HepG2 (cell line): ENCODE measurements at regions not wholly inside any gene's neighbourhood (a gene's known extent, or its start where the extent isn't known, plus 50 kb on each side); places are given as distances from the start of the nearest gene placed in this dataset.

Experiments used
- ATAC-seq: fragments of 200-7000 bp; cut with Tn5 transposase; 3 replicates; pipeline ENCODE4 v1.9.1; 2020; ENCODE audit warnings: mild to moderate bottlenecking, moderate library complexity
- BruUV-seq: library from RNA; stranded (reverse); fragments of 400-500 nt; replicated peaks from 2 replicates; lab custom pipeline; 2021; lab: Mats Ljungman, UMichigan
- CTCF ChIA-PET: fragments of 300-600 bp; formaldehyde crosslinking; extraction: SDS; loops from one replicate; lab custom pipeline; 2021; ENCODE audit warnings: low total read pairs, inconsistent platforms, low intra/inter-chr PET ratio; lab: Yijun Ruan, JAX
- POLR2A ChIA-PET: fragments of 350-600 bp; sonication (Branson Sonifier 250); formaldehyde crosslinking; loops from one replicate; lab custom pipeline; 2020; ENCODE audit warnings: antibody characterized with exemption, inconsistent platforms; lab: Yijun Ruan, JAX
- DNase-seq: peaks from one replicate; pipeline ENCODE4 v3.0.0-alpha.2; 2015; ENCODE audit warnings: low spot score
- FAIRE-seq: peaks from 3 replicates; lab custom pipeline; 2011; peaks lifted over from hg19 to GRCh38; lab: Jason Lieb, UNC
- H2AFZ ChIP-seq: one replicate; pipeline ENCODE4 v1.6.1; 2011; ENCODE audit warnings: low read length, inconsistent platforms
- H3K27ac ChIP-seq: fragments of 300-600 bp; 3 replicates; pipeline ENCODE4 v1.8.0; 2011; ENCODE audit warnings: mixed run types, mild to moderate bottlenecking, mixed read lengths, low read length, inconsistent platforms; ENCODE audit not compliant: insufficient read depth; ENCODE audit errors: extremely low read length
- H3K27me3 ChIP-seq, 2 experiments: fragments of 200-600 bp in 1 of 2; 2 replicates in 1 of 2; 3 replicates in 1 of 2; pipeline versions ENCODE4 v1.6.0 to v1.8.0; 2011; ENCODE audit warnings: low read length in 2 of 2, mild to moderate bottlenecking in 2 of 2, moderate library complexity in 2 of 2, inconsistent platforms in 1 of 2; ENCODE audit not compliant: insufficient read depth in 2 of 2, control insufficient read depth in 1 of 2
- H3K36me3 ChIP-seq, 2 experiments: fragments of 200-600 bp in 1 of 2; replicated peaks in 1 of 2; 2 replicates in 1 of 2; 3 replicates in 1 of 2; pipeline versions ENCODE4 v1.5.1 to v1.8.0; 2011; ENCODE audit warnings: low read length in 2 of 2, inconsistent platforms in 1 of 2; ENCODE audit not compliant: insufficient read depth in 2 of 2, control insufficient read depth in 1 of 2
- H3K4me1 ChIP-seq: 2 replicates; pipeline ENCODE4 v1.5.1; 2012; ENCODE audit warnings: low read length, inconsistent platforms; ENCODE audit not compliant: insufficient read depth
- H3K4me2 ChIP-seq: 2 replicates; pipeline ENCODE4 v1.6.0; 2011; ENCODE audit warnings: low read depth, low read length, inconsistent platforms
- H3K4me3 ChIP-seq, 3 experiments: fragments of 200-600 bp in 1 of 3; sonication (generic), shearing (Covaris generic) in 1 of 3; replicated peaks in 1 of 3; 2 replicates each; pipeline ENCODE4 v1.5.1; 2011 to 2016; ENCODE audit warnings: low read length in 3 of 3, inconsistent platforms in 2 of 3, low read depth in 2 of 3, mild to moderate bottlenecking in 2 of 3, control low read depth in 1 of 3, mixed read lengths in 1 of 3; ENCODE audit not compliant: insufficient read depth in 1 of 3
- H3K79me2 ChIP-seq: one replicate; pipeline ENCODE4 v1.6.1; 2011; ENCODE audit warnings: low read length, inconsistent platforms; ENCODE audit not compliant: insufficient read depth
- H3K9ac ChIP-seq: 2 replicates; pipeline ENCODE4 v1.6.0; 2011; ENCODE audit warnings: mild to moderate bottlenecking, low read depth, low read length, inconsistent platforms; ENCODE audit not compliant: insufficient read depth
- H3K9me3 ChIP-seq: 2 replicates; pipeline ENCODE4 v1.5.1; 2012; ENCODE audit warnings: mild to moderate bottlenecking, low read length
- H4K20me1 ChIP-seq: 2 replicates; pipeline ENCODE4 v1.6.0; 2011; ENCODE audit warnings: inconsistent platforms, mild to moderate bottlenecking, low read length, moderate library complexity; ENCODE audit not compliant: insufficient read depth
- ATM ChIP-seq: fragments of 450-650 bp; IDR thresholded peaks from 2 replicates; pipeline ENCODE4 v1.7.1; 2017; ENCODE audit warnings: mild to moderate bottlenecking, borderline replicate concordance
- DNMT1 ChIP-seq: sonication (generic); formaldehyde crosslinking; IDR thresholded peaks from 2 replicates; pipeline ENCODE4 v1.5.1; 2020; ENCODE audit warnings: mild to moderate bottlenecking, missing genetic modification reagents
- GTF2F1 ChIP-seq: fragments of 150-350 bp; IDR thresholded peaks from 2 replicates; pipeline ENCODE4 v1.6.1; 2014; ENCODE audit warnings: low read length
- HMGA1 ChIP-seq: sonication (generic); formaldehyde crosslinking; conservative IDR thresholded peaks from 2 replicates; pipeline ENCODE4 v1.4.0; 2020; ENCODE audit warnings: missing genetic modification reagents
- HOXA5 ChIP-seq: sonication (generic); formaldehyde crosslinking; IDR thresholded peaks from 2 replicates; pipeline ENCODE4 v1.4.0; 2020; ENCODE audit warnings: missing genetic modification reagents
- JDP2 ChIP-seq: sonication (generic); formaldehyde crosslinking; IDR thresholded peaks from 2 replicates; pipeline ENCODE4 v1.8.1; 2022; ENCODE audit warnings: missing genetic modification reagents, borderline replicate concordance
- KDM5B ChIP-seq: sonication (generic); formaldehyde crosslinking; IDR thresholded peaks from 2 replicates; pipeline ENCODE4 v1.4.0; 2020; ENCODE audit warnings: missing genetic modification reagents, mild to moderate bottlenecking, borderline replicate concordance
- NCOA2 ChIP-seq: sonication (generic); formaldehyde crosslinking; IDR thresholded peaks from 2 replicates; pipeline ENCODE4 v1.8.0; 2022; ENCODE audit warnings: inconsistent platforms
- POGZ ChIP-seq: sonication (generic); formaldehyde crosslinking; IDR thresholded peaks from 2 replicates; pipeline ENCODE4 v1.4.0; 2020; ENCODE audit warnings: mild to moderate bottlenecking, missing genetic modification reagents
- SOX5 ChIP-seq: IDR thresholded peaks from 2 replicates; pipeline ENCODE4 v1.6.1; 2016; ENCODE audit warnings: borderline replicate concordance
- ZNF335 ChIP-seq: sonication (generic); formaldehyde crosslinking; IDR thresholded peaks from 2 replicates; pipeline ENCODE4 v1.4.0; 2020; ENCODE audit warnings: missing genetic modification reagents
- ZNF501 ChIP-seq: sonication (generic); formaldehyde crosslinking; IDR thresholded peaks from 2 replicates; pipeline ENCODE4 v1.5.1; 2020; ENCODE audit warnings: mild to moderate bottlenecking, moderate library complexity, missing genetic modification reagents
- ZNF616 ChIP-seq: sonication (generic); formaldehyde crosslinking; IDR thresholded peaks from 2 replicates; pipeline ENCODE4 v1.5.0; 2020; ENCODE audit warnings: low read depth, mild to moderate bottlenecking, missing genetic modification reagents
- WGBS: methylation state at CpG from one replicate; pipeline ENCODE4 v1.1.6; 2017; ENCODE audit warnings: low lambda C conversion rate; 5-methylcytosine and 5-hydroxymethylcytosine counted together
- in situ Hi-C: cut with HindIII; loops from 2 replicates; pipeline ENCODE4 v1.10.0; 2017; ENCODE audit warnings: low pct_unique_long_range_greater_than_20kb; ENCODE audit not compliant: extremely low pct_ligation_motif_present
- intact Hi-C: fragments of 100-400 bp; cut with micrococcal nuclease; formaldehyde crosslinking; loops from one replicate; pipeline ENCODE4 v1.10.0; 2022; ENCODE audit not compliant: unreplicated experiment
- TF ChIP-seq, protein P1 (sequence below): sonication (generic); formaldehyde crosslinking; IDR thresholded peaks from 2 replicates; pipeline ENCODE4 v1.4.0; 2020; ENCODE audit warnings: mild to moderate bottlenecking, missing genetic modification reagents, borderline replicate concordance
- TF ChIP-seq, protein P2 (sequence below): sonication (generic); formaldehyde crosslinking; conservative IDR thresholded peaks from 2 replicates; pipeline ENCODE4 v1.8.0; 2022; ENCODE audit warnings: mild to moderate bottlenecking, moderate library complexity, missing genetic modification reagents
- TF ChIP-seq, protein P3 (sequence below): sonication (generic); formaldehyde crosslinking; IDR thresholded peaks from 2 replicates; pipeline ENCODE4 v1.4.0; 2020; ENCODE audit warnings: missing genetic modification reagents

DNA sequence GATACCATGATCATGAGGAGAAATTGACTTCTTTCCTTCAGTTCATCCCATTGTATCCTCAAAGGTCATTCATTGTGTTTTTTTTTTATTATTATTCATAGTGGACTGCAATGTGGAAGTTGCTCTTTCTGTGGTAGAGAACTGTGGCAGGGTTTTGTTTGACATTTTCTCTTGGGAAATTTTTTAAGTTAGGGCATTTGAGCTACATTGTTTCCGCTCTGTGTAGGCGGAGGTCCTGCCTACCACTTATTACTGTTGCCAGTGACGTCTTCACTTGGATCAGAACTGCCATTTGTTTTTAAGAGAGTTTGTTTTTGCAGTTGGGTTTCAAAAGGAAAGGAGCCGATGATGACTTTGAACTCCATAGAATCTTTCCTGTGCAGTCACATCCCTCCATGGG lies 287.4 kb upstream of the FMN2 start:
- Histone ChIP-seq H3K4me1 (no peaks in the 10 kb centered on the region), H3K4me2 (no peak overlapping the region), H2AFZ (no peak overlapping the region), H3K9me3 (no peaks in the 10 kb centered on the region), H3K4me3 (no peak overlapping the region), H3K9ac (no peak overlapping the region), H4K20me1 (no peaks in the 10 kb centered on the region), H3K27me3 (no peaks in the 10 kb centered on the region), H3K79me2 (no peaks in the 10 kb centered on the region), H3K27ac (no peak overlapping the region), H3K36me3 (no peaks in the 10 kb centered on the region)
- intact Hi-C loops = no loop called here
- FAIRE-seq (no peak), ATAC-seq (no peak), DNase-seq (no peak)
- in situ Hi-C loops = no loop called here
- BruUV-seq = no TSS peak
- CTCF ChIA-PET = no interaction called here
- POLR2A ChIA-PET = no interaction called here
- TF ChIP-seq KDM5B (CRISPR knock-in tag) (no peak), ZNF335 (CRISPR knock-in tag) (no peak), DNMT1 (CRISPR knock-in tag) (no peak), JDP2 (CRISPR knock-in tag) (no peak), ATM (no peak), GTF2F1 (no peak)
- 31% methylated on average over 4 of the region's 4 CpGs for WGBS

DNA sequence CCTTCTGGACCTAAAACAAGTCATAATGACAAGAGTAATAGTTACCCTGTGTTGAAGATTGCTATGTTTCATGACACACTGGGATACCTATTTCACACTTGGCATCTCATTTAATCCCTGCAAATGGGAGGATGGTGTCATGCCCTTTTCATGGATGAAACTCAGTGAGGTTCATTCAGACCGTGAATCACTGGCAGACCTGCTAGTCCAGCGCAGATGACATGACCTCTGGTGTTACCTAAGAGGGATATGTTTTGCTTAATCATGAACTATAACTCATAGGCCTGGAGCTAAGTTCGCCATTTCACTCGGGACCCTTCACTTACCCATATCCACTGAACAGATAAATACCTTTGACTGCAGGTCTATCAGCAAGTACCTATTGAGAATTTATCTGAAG lies 286.6 kb upstream of the FMN2 start:
- no peak overlapping the region for H2AFZ ChIP-seq
- no peaks in the 10 kb centered on the region for H3K36me3 ChIP-seq
- no peaks in the 10 kb centered on the region for H3K4me1 ChIP-seq
- no peak overlapping the region for H3K9ac ChIP-seq
- ATAC-seq (no peak), DNase-seq (no peak), FAIRE-seq (no peak)
- no peaks in the 10 kb centered on the region for H3K79me2 ChIP-seq
- in situ Hi-C loops (no loop called here), intact Hi-C loops (no loop called here)
- POLR2A ChIA-PET = no interaction called here
- no peaks in the 10 kb centered on the region for H3K9me3 ChIP-seq
- no peaks in the 10 kb centered on the region for H3K27me3 ChIP-seq
- WGBS = 3% methylated on average over 4 of the region's 4 CpGs
- no peaks in the 10 kb centered on the region for H4K20me1 ChIP-seq
- no peak for TF ChIP-seq NCOA2 (CRISPR knock-in tag)
- TF ChIP-seq ZNF501 (CRISPR knock-in tag) = no peak
- TF ChIP-seq, protein P1, sequence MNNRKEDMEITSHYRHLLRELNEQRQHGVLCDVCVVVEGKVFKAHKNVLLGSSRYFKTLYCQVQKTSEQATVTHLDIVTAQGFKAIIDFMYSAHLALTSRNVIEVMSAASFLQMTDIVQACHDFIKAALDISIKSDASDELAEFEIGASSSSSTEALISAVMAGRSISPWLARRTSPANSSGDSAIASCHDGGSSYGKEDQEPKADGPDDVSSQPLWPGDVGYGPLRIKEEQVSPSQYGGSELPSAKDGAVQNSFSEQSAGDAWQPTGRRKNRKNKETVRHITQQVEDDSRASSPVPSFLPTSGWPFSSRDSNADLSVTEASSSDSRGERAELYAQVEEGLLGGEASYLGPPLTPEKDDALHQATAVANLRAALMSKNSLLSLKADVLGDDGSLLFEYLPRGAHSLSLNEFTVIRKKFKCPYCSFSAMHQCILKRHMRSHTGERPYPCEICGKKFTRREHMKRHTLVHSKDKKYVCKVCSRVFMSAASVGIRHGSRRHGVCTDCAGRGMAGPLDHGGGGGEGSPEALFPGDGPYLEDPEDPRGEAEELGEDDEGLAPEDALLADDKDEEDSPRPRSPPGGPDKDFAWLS (CRISPR knock-in tag) = no peak
- no peak for TF ChIP-seq POGZ (CRISPR knock-in tag)
- TF ChIP-seq ZNF616 (CRISPR knock-in tag) = no peak
- no peak for TF ChIP-seq SOX5
- TF ChIP-seq HMGA1 = no peak
- TF ChIP-seq, protein P2, sequence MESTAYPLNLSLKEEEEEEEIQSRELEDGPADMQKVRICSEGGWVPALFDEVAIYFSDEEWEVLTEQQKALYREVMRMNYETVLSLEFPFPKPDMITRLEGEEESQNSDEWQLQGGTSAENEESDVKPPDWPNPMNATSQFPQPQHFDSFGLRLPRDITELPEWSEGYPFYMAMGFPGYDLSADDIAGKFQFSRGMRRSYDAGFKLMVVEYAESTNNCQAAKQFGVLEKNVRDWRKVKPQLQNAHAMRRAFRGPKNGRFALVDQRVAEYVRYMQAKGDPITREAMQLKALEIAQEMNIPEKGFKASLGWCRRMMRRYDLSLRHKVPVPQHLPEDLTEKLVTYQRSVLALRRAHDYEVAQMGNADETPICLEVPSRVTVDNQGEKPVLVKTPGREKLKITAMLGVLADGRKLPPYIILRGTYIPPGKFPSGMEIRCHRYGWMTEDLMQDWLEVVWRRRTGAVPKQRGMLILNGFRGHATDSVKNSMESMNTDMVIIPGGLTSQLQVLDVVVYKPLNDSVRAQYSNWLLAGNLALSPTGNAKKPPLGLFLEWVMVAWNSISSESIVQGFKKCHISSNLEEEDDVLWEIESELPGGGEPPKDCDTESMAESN = no peak
- TF ChIP-seq, protein P3, sequence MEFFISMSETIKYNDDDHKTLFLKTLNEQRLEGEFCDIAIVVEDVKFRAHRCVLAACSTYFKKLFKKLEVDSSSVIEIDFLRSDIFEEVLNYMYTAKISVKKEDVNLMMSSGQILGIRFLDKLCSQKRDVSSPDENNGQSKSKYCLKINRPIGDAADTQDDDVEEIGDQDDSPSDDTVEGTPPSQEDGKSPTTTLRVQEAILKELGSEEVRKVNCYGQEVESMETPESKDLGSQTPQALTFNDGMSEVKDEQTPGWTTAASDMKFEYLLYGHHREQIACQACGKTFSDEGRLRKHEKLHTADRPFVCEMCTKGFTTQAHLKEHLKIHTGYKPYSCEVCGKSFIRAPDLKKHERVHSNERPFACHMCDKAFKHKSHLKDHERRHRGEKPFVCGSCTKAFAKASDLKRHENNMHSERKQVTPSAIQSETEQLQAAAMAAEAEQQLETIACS (CRISPR knock-in tag) = no peak
- TF ChIP-seq HOXA5 = no peak
- BruUV-seq = no TSS peak
- no peak overlapping the region for H3K27ac ChIP-seq
- CTCF ChIA-PET = no interaction called here
- H3K4me3 ChIP-seq = no peak overlapping the region
- H3K4me2 ChIP-seq = no peak overlapping the region
